ENCODE measurements at regions not wholly inside any gene's neighbourhood (a gene's known extent, or its start where the extent isn't known, plus 50 kb on each side); places are given as distances from the start of the nearest gene placed in this dataset.
"Not testable (repeated sequence)": the region's sequence is repeated elsewhere in the genome, so short reads cannot be mapped to it uniquely, and the experiment has no call there.

DNA sequence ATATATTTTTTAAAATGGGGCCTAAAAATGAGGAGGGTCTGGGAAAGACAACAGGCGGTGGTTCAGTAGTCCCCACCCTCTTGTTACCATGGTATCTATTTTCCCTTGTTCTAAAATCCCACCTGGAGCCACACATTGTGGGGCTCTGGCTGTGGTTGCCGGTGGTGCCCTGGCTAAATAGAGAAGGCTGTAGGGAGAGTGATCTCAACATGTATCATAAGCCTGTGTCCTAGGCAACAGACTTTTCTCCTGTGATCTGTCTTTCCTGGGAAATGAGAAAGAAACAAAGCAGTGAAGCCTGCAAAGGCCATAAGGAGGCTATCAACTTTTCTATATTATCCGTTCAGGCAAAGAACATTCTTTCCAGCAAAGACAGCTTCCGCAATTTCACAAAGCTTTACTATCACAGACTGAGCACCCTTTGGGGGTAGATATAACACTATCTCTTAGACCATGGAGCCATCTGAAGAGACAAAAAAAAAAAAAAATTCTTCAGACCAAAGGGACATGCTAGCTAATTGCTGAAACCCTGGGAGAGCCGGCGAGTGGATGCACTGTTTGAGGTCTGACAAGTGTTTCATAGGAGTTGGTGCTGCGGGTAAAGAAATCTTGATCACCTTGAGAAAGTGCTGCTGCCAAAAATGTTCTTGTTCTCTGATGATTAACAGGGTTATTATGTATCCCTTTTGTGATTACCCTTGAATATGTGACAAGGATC is 879.2 kb upstream of the DDX18 start:
- DNase-seq, result no peak

- no peak for DNase-seq
These were observed 866.2 kb upstream of the DDX18 start for GRCh38 chr2:116948258-116948657.

GRCh38 chr2:116949249-116949648 is 865.2 kb upstream of the DDX18 start:
- DNase-seq, result no peak

DNA sequence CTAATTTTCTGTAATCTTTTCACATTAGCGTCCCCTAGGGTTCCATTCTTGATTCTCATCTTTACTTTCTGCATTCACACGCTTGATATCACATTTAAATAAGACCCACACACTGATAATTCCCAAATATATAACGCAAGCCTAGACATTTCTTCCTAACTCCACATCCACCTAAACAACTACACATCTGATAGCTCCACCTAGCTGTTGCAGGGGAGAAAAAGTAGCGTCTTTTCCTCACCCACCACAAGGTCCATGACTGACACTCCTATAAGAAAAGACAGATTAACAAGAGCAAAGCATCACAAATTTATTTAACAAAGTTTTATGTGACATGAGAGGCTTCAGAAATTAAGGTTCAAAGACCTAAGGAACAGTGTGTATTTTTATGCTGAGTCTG is 862.2 kb upstream of the DDX18 start:
- no peak for DNase-seq

DNA sequence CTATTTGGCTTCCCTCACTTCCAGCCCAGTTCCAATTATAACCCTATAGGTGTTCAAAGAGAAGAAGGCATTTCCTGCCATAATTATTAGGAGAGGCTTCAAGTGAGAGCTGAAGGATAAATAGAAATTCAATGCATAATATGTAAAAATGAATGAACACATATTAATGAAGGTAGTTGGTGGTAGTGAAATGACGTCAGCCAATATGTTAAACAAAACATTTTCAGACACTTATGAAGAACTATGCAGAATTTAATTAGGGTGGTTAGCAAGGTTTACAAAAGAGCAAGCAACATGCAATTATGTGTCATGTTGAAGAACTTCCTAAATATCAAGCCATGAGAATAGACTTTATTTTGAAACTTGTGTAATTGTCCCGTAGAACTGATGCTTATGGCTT is 858.8 kb upstream of the DDX18 start:
- no peak for DNase-seq

DNA sequence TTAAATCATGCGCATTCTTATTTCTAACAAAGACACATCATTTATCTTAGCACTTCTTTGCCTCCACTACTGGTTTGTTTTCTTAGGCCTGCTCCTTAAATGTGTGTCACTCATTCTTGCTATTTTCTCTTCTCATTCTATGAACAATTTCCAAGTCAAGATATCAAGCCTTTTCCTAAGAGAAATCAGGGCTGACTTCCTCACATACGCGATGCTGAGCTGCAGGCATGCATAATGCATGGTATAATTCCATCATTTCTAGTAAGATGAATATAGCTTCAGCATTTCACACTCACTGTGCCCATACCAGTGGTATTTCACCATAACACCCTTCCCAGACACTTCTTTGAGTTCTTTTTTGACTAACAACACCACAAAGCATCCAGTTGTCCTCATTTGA is 838.9 kb upstream of the DDX18 start:
- no peak for DNase-seq

GRCh38 chr2:116979916-116980764 is 834.4 kb upstream of the DDX18 start:
- no peak for DNase-seq

DNA sequence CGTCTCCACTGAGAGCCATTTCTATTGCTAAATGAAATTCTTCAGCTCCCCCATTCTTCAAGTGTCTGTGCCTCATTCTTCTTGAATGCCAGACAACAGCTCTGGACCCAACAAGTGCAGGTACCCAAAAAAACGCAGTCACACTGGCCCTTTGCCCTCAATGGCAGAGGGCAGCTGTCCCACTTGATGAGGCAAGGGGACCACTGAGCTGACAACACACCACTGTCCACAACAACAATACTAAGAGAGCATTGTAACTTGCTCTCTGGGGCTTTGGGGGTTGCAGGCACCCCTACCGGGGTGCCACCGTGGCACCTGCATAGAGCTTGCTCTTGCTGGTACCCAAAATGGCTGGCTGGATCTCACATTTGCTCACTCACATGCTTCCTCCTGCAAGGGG is 827.0 kb upstream of the DDX18 start:
- no peak for DNase-seq

DNA sequence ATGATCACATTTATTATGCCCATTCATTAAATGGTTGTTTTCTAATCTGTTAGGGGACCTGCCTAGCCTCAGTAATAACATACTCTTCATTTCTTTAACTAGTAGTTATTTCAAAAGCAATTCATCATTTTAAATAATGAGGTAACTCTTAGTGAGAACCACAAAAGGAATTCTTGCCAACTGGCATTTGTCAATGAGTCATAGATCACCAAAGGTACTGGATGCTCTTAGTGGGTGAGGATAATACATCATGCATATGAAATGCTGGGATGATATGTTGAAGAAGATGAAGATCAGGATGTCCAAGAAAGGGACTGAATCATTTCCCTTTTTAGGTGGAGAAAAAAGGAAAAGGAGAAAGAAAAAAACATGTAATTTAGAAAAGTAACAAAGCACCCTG is 826.2 kb upstream of the DDX18 start:
- DNase-seq, result no peak

GRCh38 chr2:117019357-117019756 is 795.1 kb upstream of the DDX18 start:
- DNase-seq, result no peak

GRCh38 chr2:117027646-117028045 is 786.8 kb upstream of the DDX18 start:
- no peak for DNase-seq

- DNase-seq, result not testable (repeated sequence)
These were observed 785.8 kb upstream of the DDX18 start for GRCh38 chr2:117028708-117029107.

DNA sequence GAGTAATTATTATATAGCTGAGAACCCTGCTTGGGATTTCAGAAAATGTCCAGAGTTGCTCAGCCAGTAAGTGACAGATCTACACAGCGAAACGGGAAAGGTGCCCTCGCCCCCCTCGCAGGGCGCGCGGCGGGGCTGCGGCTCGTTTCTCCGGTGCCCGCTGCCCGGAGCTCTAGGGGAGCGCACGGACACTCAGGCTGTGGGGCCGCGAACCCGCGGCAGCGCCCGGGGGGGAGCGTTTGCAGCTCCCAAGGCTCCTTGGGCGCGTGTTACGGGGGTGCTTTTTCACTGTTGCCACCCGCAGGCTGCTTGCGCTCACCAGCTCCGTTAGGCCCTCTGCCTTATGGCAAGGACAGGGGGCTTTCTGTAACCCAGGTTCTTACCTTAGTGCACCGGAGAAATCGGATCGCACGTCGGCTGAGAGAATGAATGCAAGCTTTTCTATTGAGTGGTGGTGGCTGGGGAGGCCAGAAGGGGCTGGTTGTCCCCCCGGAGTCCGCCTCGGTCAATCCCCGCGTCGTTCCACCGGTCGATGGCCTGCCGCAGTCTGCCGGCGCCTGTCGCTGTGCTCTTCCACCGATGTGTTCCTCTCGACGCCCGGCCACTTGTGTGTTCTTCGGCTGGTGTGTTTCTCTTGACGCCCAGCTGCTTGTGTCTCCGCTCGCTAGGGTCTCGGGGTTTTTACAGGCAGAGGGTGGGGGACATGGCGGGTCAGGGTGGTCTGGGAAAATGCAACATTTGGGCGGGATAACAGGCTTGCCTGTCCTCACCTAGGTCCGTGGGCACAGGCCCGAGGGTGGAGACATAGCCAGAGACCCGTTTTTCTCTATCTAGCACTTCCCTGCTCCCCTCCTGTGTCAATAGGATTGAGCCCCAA is 758.8 kb upstream of the DDX18 start:
- no peak for DNase-seq

DNA sequence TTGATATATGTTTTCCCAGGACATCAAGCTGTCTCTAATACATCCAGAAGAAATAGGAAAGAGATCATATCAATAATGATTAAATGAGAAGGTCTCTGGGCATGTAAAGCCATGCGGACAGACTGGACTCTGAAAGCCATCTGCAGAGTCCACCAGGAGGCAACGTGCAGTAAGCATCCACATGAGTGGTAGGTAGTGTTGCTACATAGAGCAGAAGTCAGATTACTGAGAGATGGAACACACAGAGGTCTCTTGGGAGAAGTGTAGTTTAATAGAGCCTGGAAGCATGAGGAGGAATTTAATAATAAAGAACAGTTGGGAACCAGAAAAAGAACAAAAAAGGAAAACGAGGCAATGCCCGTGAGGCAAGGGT is 758.1 kb upstream of the DDX18 start:
- no peak for DNase-seq

DNA sequence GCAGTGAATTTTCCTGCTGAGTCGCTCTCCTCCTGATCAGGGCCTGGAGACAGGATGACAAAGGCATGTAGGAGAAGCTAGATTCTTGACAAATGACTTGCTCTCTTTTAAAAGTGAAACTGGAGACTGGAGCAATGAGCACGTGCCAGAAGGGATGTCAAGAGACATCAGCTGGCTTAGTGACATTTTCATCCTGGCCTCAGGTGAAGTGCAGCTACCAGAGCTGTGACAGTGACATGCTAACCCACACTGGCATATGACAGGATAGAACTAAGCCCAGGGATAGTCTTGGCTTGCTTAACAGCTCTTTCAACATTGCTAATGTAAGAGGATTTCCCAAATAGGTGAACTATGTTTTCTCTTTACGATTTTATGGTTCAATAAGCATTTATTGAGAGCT is 757.5 kb upstream of the DDX18 start:
- DNase-seq, result no peak

GRCh38 chr2:117058366-117058765 is 756.1 kb upstream of the DDX18 start:
- DNase-seq, result no peak

DNA sequence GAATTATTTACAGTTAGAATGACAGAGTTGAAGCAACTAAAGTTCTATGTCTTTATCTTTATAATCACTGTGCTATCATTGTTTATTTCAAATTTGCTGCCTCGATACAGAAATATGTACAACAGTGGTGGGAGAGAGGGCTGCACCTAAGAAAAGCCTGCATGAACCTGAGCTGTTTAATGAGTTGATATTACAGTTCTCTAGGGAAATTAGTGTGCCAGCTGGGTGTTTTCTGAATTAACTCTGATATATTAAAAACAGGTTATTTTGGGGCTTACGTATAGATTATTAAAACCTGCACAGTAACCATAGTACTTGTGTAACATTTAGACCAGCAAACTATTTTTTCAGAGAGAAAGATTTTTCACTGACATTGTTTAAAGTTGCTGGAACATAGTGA is 750.5 kb upstream of the DDX18 start:
- no peak for DNase-seq

- no peak for DNase-seq
These were observed 748.6 kb upstream of the DDX18 start for GRCh38 chr2:117065912-117066311.

- DNase-seq, result no peak
These were observed 746.6 kb upstream of the DDX18 start for GRCh38 chr2:117067900-117068299.

GRCh38 chr2:117068371-117068770 is 746.1 kb upstream of the DDX18 start:
- DNase-seq, result no peak

DNA sequence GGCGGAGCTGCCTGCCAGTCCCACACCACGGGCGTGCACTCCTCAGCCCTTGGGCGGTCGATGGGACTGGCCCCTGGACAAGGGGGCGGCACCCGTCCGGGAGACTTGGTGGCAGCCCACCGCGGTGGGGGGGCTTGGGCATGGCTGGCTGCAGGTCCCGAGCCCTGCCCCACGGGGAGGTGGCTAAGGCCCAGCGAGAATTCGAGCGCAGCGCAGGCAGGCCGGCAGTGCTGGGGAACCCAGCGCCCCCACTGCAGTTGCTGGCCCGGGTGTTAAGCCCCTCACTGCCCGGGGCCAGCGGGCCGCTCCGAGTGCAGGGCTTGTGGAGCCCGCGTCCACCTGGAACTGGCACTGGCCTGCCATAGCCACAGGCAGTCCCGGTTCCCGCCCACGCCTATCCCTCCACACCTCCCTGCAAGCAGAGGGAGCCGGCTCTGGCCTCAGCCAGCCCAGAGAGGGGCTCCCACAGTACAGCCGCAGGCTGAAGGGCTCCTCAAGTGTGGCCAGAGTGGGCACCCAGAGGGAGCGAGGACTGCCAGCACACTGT is 742.9 kb upstream of the DDX18 start:
- no peak for DNase-seq

DNA sequence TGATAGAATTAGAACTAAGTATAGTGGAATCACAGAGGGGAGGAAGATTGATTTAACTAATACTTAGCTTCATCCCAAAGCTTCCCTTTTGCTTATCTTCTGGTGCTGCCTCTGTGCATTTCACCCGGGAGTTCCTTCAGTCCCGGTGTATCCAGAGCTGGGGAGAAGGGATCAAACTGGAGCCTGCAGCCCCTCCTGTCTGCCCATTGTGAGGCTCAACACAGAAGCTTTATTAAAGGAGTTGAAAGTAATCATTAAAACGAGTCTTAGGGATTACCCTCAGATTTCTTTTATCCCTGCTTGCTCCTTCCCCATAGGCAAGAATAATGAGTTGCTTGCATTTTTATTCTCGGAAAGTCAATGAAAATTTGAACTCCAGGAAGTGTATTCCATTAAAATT is 739.7 kb upstream of the DDX18 start:
- no peak for DNase-seq

DNA sequence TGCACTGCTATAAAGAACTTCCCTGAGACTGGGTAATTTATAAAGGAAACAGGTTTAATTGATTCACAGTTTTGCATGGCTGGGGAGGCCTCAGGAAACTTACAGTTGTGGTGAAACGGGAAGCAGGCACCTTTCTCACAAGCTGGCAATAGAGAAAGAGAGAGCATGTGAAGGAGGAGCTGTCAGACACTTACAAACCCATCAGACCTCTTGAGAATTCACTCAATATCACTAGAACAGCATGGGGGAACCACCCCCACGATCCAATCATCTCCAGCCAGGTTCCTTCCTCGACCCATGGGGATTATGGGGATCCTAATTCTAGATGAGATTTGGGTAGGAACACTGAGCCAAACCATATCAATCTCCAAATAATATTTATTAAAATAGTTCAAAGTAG is 729.2 kb upstream of the DDX18 start:
- no peak for DNase-seq

Measured in hematopoietic multipotent progenitor cell treated with erythropoietin and hydrocortisone succinate and interleukin-3 and kit ligand, for 4 days (in vitro differentiated cells).